Activated B cell treated with CpG ODN at 0.5 μM for 24 hours (primary cell): ENCODE measurements at regions not wholly inside any gene's neighbourhood (a gene's known extent, or its start where the extent isn't known, plus 50 kb on each side); places are given as distances from the start of the nearest gene placed in this dataset.

Experiments
- ATAC-seq: fragments of 200-7000 bp; cut with Tn5 transposase; one replicate; pipeline ENCODE4 v1.10.0; 2021; ENCODE audit warnings: low read depth, mild to moderate bottlenecking, moderate library complexity
- CTCF ChIA-PET: fragments of 350-600 bp; sonication (Branson Sonifier 250); formaldehyde crosslinking; loops from one replicate; lab custom pipeline; 2021; ENCODE audit warnings: antibody characterized with exemption; lab: Charles Lee
- POLR2A ChIA-PET: fragments of 350-600 bp; sonication (Branson Sonifier 250); formaldehyde crosslinking; loops from one replicate; lab custom pipeline; 2021; ENCODE audit warnings: antibody characterized with exemption; lab: Charles Lee
- DNase-seq: peaks from one replicate; pipeline ENCODE4 v3.0.0; 2022
- H3K27ac Mint-ChIP-seq: one replicate; pipeline ENCODE4 v1.8.0; 2020; ENCODE audit warnings: mixed read lengths
- H3K27me3 Mint-ChIP-seq: one replicate; pipeline ENCODE4 v1.8.0; 2021; ENCODE audit warnings: mixed read lengths
- H3K36me3 Mint-ChIP-seq: one replicate; pipeline ENCODE4 v1.8.0; 2021; ENCODE audit warnings: low read depth, mixed read lengths
- H3K4me1 Mint-ChIP-seq: one replicate; pipeline ENCODE4 v1.8.0; 2021; ENCODE audit warnings: mixed read lengths
- H3K4me3 Mint-ChIP-seq: one replicate; pipeline ENCODE4 v1.8.0; 2020; ENCODE audit warnings: mild to moderate bottlenecking, mixed read lengths
- H3K9me3 Mint-ChIP-seq: one replicate; pipeline ENCODE4 v1.8.0; 2020; ENCODE audit warnings: mixed read lengths
- CTCF ChIP-seq: fragments of 200-600 bp; IDR thresholded peaks from one replicate; pipeline ENCODE4 v1.8.0; 2022; ENCODE audit warnings: antibody characterized with exemption, mild to moderate bottlenecking
- intact Hi-C: fragments of 100-400 bp; cut with micrococcal nuclease; formaldehyde crosslinking; loops from one replicate; pipeline ENCODE4 v1.15.1; 2024

DNA sequence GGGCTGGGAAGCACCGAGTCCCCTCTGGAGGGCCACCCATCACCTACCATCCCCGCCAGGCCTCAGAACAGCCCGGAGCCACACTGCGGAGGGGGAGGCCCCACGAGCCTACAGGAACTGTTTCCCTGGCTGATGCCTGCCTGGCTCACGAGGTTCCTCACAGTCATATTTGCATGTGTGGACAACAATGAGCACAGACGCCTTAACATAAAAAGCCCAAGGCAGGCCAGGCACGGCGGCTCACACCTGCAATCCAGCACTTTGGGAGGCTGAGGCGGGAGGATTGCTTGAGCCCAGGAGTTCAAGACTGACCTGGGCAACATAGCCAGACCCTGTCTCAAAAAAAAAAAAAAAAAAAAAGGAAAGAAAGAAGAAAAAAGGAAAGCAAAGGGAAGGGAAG is 125.9 kb downstream of the FAM53A start:
- H3K9me3 Mint-ChIP-seq: no peaks in the 10 kb centered on the region
- DNase-seq: no peak
- H3K4me3 Mint-ChIP-seq: no peak overlapping the region
- H3K27me3 Mint-ChIP-seq: peaks cover 12% of the 10 kb centered on the region
- no peak for ATAC-seq
- TF ChIP-seq CTCF: no peak
- no peaks in the 10 kb centered on the region for H3K4me1 Mint-ChIP-seq
- ChIA-PET POLR2A (no interaction called here), CTCF (no interaction called here)
- H3K36me3 Mint-ChIP-seq: no peaks in the 10 kb centered on the region
- no peak overlapping the region for H3K27ac Mint-ChIP-seq
- intact Hi-C loops: no loop called here

- POLR2A ChIA-PET: no interaction called here
- TF ChIP-seq CTCF: no peak
- no peaks in the 10 kb centered on the region for H3K9me3 Mint-ChIP-seq
- peaks cover 12% of the 10 kb centered on the region for H3K27me3 Mint-ChIP-seq
- ATAC-seq: no peak
- no peak overlapping the region for H3K27ac Mint-ChIP-seq
- no peaks in the 10 kb centered on the region for H3K36me3 Mint-ChIP-seq
- intact Hi-C loops: no loop called here
- no peak for DNase-seq
- no peak overlapping the region for H3K4me3 Mint-ChIP-seq
- CTCF ChIA-PET: no interaction called here
- H3K4me1 Mint-ChIP-seq: no peaks in the 10 kb centered on the region
These were observed 126.9 kb downstream of the FAM53A start for GRCh38 chr4:1557221-1557597.

DNA sequence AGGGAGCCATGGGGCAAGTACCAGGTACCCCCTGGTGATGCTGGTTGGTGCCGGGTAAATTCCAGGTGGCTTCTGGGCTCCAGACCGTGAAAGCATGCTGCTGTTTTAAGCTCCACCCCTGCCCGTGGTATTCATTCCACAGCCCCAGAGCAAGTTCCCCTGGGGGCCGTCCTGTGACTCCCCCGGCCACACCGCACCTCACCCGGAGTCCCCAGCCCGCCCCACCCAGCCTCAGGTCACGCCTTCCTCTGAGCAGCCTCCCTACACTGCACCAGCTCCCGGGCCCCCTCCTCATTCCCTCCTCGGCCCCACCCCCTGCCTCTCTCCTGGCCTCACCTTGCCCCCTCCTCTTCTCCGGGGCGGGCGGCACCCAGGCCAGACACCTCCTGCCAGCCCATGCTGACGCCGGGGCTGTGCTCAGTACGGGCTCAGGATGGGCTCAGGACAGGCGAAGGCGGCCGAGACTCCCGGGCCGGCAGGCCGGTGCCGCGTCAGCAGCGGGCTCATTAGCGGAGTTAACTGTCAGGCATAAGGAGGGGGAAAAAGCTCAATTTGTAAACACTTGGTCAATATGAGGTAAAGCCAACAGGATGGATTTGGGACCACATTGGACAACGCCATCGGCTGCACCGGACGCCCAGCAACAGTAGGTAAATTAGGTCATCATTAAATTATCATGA is 127.4 kb downstream of the FAM53A start:
- TF ChIP-seq CTCF: no peak
- no peak overlapping the region for H3K27ac Mint-ChIP-seq
- ChIA-PET CTCF (no interaction called here), POLR2A (interaction anchor here (0.7 kb wide), 1 partner anchor 364 kb away, joined by 3 read pairs; no protein-coding TSS in a partner anchor)
- no peaks in the 10 kb centered on the region for H3K9me3 Mint-ChIP-seq
- DNase-seq (no peak), ATAC-seq (peak; percentile 47)
- no peaks in the 10 kb centered on the region for H3K36me3 Mint-ChIP-seq
- intact Hi-C loops: no loop called here
- no peak overlapping the region for H3K4me3 Mint-ChIP-seq
- H3K27me3 Mint-ChIP-seq: peaks cover 12% of the 10 kb centered on the region
- H3K4me1 Mint-ChIP-seq: no peaks in the 10 kb centered on the region

- no peak for TF ChIP-seq CTCF
- Mint-ChIP-seq H3K9me3 (no peaks in the 10 kb centered on the region), H3K36me3 (no peaks in the 10 kb centered on the region), H3K27me3 (peaks cover 9% of the 10 kb centered on the region), H3K4me3 (no peak overlapping the region), H3K27ac (no peak overlapping the region), H3K4me1 (no peaks in the 10 kb centered on the region)
- intact Hi-C loops: no loop called here
- ChIA-PET POLR2A (no interaction called here), CTCF (no interaction called here)
- no peak for DNase-seq
- no peak for ATAC-seq
These were observed 129.2 kb downstream of the FAM53A start for GRCh38 chr4:1554876-1555265.

GRCh38 chr4:1554246-1554875 is 129.8 kb downstream of the FAM53A start:
- ChIA-PET CTCF (no interaction called here), POLR2A (no interaction called here)
- no peaks in the 10 kb centered on the region for H3K36me3 Mint-ChIP-seq
- TF ChIP-seq CTCF: no peak
- no peak for ATAC-seq
- DNase-seq: no peak
- H3K4me1 Mint-ChIP-seq: no peaks in the 10 kb centered on the region
- H3K9me3 Mint-ChIP-seq: no peaks in the 10 kb centered on the region
- intact Hi-C loops: no loop called here
- no peak overlapping the region for H3K27ac Mint-ChIP-seq
- H3K27me3 Mint-ChIP-seq: peaks cover 8% of the 10 kb centered on the region
- no peak overlapping the region for H3K4me3 Mint-ChIP-seq
